Stimulated activated CD4-positive, alpha-beta T cell treated with anti-CD3 and anti-CD28 coated beads, Interleukin-1b, Interleukin-23, amount 100 ng/mL, for 48 hours (primary cell): ENCODE measurements at regions not wholly inside any gene's neighbourhood (a gene's known extent, or its start where the extent isn't known, plus 50 kb on each side); places are given as distances from the start of the nearest gene placed in this dataset.

ENCODE experiments used
- DNase-seq: peaks from one replicate; pipeline ENCODE4 v3.0.0-alpha.2; 2020

DNA sequence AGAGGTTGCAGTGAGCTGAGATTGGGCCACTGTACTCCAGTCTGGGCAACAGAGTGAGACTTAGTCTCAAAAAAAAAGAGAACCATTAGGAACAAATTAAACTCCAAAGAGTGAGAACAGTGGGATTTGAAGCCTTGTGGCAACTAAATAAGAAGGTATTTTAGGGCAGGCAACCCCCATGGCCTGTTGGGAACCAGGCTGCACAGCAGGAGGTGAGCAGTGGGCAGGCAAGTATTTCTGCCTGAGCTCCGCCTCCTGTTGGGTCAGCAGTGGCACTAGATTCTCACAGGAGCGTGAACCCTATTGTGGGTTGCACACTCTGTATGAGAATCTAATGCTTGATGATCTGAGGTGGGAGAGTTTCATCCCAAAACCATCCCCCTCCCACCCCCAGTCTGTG is 57.6 kb upstream of the MED9 start:
- DNase-seq: no peak

DNA sequence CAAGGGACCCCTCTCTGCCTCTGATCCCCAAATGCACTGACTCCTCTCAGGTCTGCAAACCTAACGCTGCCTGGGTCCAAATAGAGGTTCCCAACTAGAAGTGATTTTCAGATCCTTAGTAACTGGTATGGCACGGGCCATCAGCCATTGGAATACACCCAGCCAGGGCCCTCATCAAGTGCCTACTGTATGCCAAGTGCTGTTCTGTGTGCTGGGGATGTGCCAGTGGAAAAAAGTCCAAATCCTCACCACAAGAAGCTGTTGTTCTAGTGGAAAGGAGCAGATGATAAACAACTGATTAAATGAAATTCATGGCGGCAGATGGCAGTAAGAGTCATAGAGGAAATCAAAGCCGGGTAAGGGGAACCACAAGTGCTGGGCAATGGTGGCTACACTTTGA is 57.2 kb upstream of the MED9 start:
- no peak for DNase-seq

DNA sequence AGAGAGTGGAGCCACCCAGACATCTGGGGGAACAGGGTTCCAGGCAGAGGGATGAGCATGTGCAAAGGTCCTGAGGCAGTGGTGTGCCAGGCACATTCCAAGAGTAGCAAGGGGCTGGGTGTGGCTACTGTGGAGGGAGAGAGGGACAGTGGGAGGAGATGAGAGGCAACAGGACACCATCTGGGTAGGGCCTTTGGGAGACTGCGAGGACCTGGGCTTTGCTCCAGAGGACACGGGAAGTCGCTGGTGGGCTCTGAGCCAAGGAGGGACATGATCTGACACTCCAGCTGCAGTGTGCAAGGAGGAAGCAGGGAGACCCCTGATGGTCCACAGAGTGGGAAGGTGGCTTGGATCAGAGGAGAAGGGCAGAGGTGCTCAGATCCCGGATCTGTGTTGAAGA is 56.7 kb upstream of the MED9 start:
- no peak for DNase-seq

DNA sequence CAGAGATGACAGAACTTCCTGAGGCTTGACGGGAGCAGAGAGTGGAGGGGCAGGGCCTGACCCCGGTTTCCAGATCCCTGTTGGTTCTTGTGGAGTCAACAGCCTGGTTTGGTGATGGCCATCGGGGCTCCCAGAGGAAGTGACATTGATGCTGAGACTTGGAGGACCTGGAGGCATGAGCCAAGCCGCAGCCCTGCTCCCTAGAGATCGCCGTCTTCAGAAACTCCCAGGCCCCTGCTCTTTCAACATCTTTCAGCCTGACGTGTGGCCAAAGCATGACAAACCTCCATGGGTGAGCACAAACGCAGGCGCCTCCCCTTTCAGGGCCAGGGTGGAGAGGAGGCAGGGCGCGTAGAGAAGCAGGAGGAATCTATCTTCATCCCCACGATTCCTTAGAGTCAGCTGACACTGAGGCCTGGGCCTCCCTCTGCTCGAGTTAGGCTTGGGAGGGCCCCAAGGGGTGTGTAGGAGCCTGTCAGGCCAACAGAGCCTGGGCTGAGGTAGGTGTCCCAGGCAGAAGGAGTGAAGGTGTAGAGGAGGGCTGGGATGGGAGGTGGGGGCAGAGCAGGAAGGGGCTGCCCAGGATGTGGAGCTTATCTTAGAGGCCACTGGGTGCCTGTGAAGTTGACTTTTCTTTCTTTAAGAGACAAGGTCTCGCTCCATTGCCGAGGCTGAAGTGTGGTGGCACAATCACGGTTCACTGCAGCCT is 56.1 kb upstream of the MED9 start:
- DNase-seq: no peak

DNA sequence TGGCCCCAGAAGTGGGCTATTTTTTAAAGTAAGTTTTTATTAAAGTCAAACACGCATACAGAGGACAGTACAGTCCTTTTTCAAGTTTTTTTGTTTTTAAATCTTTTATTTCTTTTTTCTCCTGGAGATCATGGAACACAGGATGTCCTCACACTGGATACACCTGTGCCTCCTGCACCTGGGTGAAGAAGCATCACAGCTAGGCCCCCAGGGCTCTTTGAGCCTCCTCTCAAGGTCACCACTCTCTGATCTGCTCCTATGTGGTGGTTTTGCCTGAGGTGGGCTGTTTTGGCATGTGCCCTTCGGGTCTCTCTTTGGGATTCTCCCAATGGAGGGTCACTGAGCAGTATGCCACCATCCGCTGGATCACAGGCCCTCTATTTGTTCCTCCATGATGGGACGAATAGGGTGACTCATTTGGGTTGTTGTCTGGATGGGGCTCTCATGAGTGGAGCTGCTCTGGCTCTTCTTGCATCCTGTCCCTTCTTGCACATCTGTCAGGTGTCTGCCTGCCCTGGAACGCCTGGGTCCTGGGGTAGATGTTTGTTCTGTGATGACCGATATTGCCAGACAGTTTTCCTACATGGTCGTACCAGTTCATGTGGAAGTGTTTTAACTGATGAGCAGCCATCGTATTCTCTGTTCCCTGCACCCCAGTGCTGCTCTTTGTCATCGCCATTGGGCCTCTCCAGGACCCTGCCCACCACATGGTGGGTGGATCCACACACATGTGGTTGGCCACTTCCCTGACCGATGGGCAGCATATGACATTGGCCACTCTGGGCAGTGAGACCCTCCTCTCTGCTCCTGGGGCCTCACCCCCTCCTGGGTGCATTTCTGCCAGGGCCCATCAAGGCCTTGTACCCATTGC is 55.2 kb upstream of the MED9 start:
- DNase-seq: no peak

DNA sequence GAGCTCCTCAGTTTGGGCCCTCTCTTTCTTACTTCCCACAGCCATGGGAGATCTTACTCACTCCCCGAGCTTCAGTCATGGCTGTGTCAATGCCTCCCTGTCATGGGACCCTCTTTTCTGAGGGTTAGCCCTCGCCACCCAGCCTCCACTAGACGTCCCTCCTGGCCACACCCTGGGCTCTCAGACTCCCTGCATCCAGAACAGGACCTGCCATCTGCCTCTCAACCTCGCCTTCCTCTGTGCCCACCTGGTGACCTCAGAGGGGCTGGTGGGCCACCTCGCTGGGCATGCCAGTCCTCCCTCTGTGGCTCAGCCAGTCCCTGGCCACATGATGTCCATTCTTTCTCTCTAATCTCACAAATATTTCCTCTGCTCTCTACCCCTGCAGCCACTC is 54.6 kb upstream of the MED9 start:
- DNase-seq: no peak

DNA sequence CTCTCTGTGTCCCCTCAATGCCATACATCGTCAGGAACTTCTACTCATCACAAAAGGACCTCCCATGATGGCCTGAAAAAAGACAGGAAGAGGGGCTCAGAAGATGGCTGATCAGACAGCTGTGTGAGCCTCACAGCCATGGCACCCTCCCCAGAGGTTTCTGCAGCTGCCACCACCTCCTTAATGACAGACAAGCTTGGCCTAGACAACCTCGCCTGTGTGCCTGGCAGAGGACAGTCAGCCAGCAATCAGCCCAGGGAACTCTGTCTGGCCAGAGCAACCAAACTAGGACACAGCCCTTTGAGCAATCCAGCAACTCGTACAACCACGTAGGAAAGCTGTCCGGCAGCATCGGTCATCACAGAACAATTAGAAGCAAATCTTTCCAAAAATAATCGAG is 54.2 kb upstream of the MED9 start:
- DNase-seq: no peak

DNA sequence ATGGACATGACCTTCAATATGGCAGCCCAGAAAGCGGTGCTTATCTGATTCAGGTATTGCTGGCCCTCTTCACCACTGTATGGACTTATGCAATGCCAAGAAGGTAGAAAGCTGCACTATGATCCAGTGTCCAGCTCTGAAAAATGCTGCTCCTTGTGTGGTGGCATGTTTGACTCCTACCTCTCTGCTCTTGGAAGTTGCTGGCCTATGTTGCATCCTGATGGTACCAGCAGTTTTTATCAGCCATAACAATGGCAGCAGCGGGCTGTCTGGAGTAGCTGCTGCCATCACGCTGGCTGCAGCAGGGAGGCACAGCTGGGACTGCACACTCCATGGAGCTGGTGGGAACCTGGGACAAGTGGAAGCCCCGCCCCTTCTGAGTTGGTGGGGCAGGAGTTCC is 53.1 kb upstream of the MED9 start:
- DNase-seq: no peak

DNA sequence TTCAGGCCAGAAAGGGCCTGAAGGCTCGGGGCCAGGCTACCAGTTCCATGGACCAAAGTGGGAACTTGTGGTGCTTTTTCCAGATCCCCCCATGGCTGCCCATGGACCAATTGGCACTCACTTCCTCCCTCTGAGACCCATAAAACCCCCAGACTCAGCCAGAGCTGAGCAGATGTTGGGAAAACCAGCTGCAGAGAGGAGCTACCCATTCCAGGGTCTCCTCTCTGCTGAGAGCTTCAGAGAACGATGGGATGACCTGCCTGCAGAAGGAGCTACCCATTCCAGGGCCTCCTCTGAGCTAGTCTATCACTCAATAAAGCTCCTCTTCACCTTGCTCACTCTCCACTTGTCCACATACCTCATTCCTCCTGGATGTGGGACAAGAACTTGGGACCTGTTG is 52.2 kb upstream of the MED9 start:
- no peak for DNase-seq

DNA sequence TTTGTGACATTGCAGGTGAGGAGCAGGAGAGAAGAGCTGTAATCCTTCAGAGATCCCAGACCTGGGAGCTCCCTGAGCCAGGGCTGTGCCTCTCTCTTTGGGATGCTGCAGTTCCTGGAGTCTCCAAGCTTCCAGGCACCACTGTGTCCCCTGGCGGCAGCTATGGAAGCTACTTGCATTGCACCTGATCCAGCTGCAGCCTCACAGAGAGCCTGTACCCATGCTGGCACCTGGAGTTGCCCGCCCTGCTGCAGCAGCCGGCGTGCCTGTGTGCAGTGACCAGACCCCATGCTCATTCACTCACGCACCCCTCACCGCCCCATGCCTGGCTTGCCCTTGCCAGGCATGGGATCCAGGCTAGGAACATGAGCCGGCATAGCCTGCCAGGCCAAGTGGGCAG is 51.8 kb upstream of the MED9 start:
- DNase-seq: no peak

DNA sequence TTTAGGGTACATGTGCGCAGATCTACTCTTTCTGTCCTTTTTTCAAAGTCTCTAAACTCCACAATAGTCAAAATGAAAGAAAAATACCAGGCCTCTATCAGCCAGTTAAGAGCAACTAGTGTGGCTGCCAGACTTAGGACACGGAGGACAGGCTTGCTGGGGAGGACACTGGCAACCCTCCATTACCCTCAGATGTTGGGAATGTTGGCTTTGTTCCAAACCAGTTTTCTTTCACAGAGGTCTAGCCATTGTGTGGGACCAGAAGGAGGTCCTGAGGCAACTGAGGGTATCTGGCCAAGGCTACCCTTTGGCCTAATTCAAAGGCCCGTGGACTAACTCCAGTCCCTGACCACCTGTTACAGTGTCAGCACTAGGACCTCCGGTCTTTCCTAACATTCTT is 51.2 kb upstream of the MED9 start:
- no peak for DNase-seq

DNA sequence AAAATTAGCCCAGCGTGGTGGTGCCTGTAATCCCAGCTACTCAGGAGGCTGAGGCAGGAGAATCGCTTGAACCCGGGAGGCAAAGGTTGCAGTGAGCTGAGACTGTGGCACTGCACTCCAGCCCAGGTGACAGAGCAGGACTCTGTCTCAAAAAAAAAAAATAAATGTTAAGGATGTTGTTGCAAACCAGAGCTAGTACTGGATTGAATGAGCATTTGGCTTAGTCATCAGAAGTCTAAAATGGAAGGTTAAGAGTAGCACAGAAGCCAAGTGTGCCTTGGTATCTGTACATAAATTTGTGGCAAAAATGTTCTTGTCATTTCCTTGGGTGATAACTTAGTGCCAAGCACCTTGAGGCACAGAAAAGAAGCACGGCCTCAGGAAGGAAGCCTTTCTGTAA is 50.6 kb upstream of the MED9 start:
- no peak for DNase-seq
